ENCODE measurements at regions not wholly inside any gene's neighbourhood (a gene's known extent, or its start where the extent isn't known, plus 50 kb on each side); places are given as distances from the start of the nearest gene placed in this dataset.
A peak's percentile ranks its signal among the peaks of the same experiment; 100 is the strongest.

DNA sequence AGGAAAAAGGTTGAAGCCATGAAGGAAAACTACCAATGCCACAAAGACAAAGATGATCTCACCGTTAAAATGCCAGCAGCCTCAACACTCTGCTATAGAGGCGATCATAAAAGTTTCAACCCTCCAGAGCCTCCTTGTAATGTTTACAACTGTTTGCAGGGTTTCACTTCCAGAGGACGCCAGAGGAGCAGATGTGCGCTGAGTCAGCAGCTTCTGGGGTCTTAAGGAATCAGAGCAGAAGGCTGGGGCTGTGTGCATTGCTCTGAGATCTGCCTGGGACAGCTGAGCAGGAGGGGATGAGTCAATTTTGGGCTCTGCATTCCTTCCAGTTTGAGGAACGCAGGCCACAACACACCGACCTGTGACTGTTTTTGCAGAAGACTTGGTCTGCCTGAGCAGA lies 98.3 kb downstream of the TMEM130 start:
- H2BK120ac ChIP-seq (ENCODE audit: low read depth, low read length) = no peak overlapping the region
- no peaks in the 10 kb centered on the region for H3K36me3 ChIP-seq (ENCODE audit: control insufficient read depth in 1 of 2, insufficient read depth in 2 of 2, low read depth in 1 of 2, low read length in 2 of 2)
- peak overlapping the region; percentile 15 for H4K8ac ChIP-seq (ENCODE audit: low read length)
- H3K27ac ChIP-seq (ENCODE audit: low read length, poor library complexity, severe bottlenecking) = no peak overlapping the region
- H3K14ac ChIP-seq (ENCODE audit: low read length in 2 of 2) = no peak overlapping the region
- peak overlapping the region in 1 of 2 experiments; percentile 48 for H3K18ac ChIP-seq (ENCODE audit: low read depth in 1 of 2, low read length in 2 of 2)
- peak overlapping the region; percentile 40 for H3K9ac ChIP-seq (ENCODE audit: low read length)
- peak; percentile 65 for DNase-seq
- H3K4me2 ChIP-seq (ENCODE audit: low read length, poor library complexity, severe bottlenecking) = no peak overlapping the region
- no peak overlapping the region for H3K23ac ChIP-seq (ENCODE audit: low read length in 2 of 2)
- H2AK5ac ChIP-seq (ENCODE audit: low read length, severe bottlenecking) = no peak overlapping the region
- H3K9me3 ChIP-seq (ENCODE audit: control insufficient read depth, low read length) = no peaks in the 10 kb centered on the region
- WGBS = 2% methylated on average over 6 of the region's 6 CpGs
- peak overlapping the region in 1 of 2 experiments; percentile 31 for H3K4me3 ChIP-seq (ENCODE audit: insufficient read depth in 1 of 2, low read depth in 1 of 2, low read length in 2 of 2)
- peaks cover 3 to 17% of the 10 kb centered on the region in 2 experiments for H3K27me3 ChIP-seq (ENCODE audit: control insufficient read depth in 1 of 2, insufficient read depth in 1 of 2, low read length in 2 of 2)
- no peak overlapping the region for H2BK15ac ChIP-seq (ENCODE audit: low read depth, poor library complexity, severe bottlenecking)
- no peaks in the 10 kb centered on the region for H3K79me1 ChIP-seq (replicated peaks; ENCODE audit: low read length, poor library complexity, severe bottlenecking)
- H3K4ac ChIP-seq (ENCODE audit: low read depth in 1 of 2, low read length in 2 of 2) = no peak overlapping the region
- H2AFZ ChIP-seq (ENCODE audit: low read depth, low read length) = no peak overlapping the region
- no peaks in the 10 kb centered on the region for H3K4me1 ChIP-seq (ENCODE audit: control insufficient read depth, insufficient read depth, low read depth, low read length)
- no peak overlapping the region for H4K91ac ChIP-seq (ENCODE audit: low read length)
- H2BK12ac ChIP-seq (ENCODE audit: low read length in 2 of 2) = no peak overlapping the region
- no peak overlapping the region for H2BK5ac ChIP-seq (ENCODE audit: low read depth, low read length, poor library complexity, severe bottlenecking)

DNA sequence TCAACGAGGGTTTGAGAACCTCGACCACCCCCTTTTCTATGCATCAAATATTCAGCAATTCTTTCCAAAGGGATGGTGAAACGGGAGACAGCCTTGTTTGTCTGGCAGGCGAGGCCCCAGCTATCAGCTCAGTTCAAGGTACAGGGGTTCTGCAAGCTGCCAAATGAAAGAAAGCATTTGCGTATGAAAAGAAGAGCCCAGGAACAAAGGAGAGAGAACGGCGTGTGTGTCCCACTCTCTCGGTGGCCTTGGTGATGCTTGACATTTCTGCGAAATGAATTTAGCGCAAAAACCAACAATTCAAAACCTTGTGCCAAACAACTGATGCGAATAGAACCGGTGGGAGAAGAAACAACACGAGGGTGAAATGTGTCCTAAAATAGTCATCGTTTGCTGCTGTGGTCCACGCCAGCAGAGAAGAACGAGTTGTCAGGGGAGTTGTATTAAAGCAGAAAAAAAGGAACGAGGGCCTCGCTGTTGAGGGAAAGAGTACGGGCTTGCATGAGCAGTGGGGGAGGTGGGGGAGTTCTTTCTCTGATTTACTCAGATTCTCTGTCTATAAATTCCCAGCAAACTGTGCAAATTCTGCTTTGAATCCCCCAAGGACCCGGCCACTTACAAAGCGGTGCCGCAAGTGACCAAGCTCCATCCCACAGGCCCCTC lies 97.7 kb downstream of the TMEM130 start:
- no peak overlapping the region for H3K4ac ChIP-seq (ENCODE audit: low read depth in 1 of 2, low read length in 2 of 2)
- H2BK5ac ChIP-seq (ENCODE audit: low read depth, low read length, poor library complexity, severe bottlenecking) = no peak overlapping the region
- no peak overlapping the region for H3K4me2 ChIP-seq (ENCODE audit: low read length, poor library complexity, severe bottlenecking)
- H3K23ac ChIP-seq (ENCODE audit: low read length in 2 of 2) = no peak overlapping the region
- H3K36me3 ChIP-seq (ENCODE audit: control insufficient read depth in 1 of 2, insufficient read depth in 2 of 2, low read depth in 1 of 2, low read length in 2 of 2) = no peaks in the 10 kb centered on the region
- no peak overlapping the region for H3K18ac ChIP-seq (ENCODE audit: low read depth in 1 of 2, low read length in 2 of 2)
- H3K4me1 ChIP-seq (ENCODE audit: control insufficient read depth, insufficient read depth, low read depth, low read length) = no peaks in the 10 kb centered on the region
- H2BK15ac ChIP-seq (ENCODE audit: low read depth, poor library complexity, severe bottlenecking) = no peak overlapping the region
- peak overlapping the region in 1 of 2 experiments; percentile 31 for H3K4me3 ChIP-seq (ENCODE audit: insufficient read depth in 1 of 2, low read depth in 1 of 2, low read length in 2 of 2)
- no peaks in the 10 kb centered on the region for H3K9me3 ChIP-seq (ENCODE audit: control insufficient read depth, low read length)
- H3K27ac ChIP-seq (ENCODE audit: low read length, poor library complexity, severe bottlenecking) = no peak overlapping the region
- no peak for DNase-seq
- WGBS = 41% methylated on average over 19 of the region's 22 CpGs
- no peak overlapping the region for H4K91ac ChIP-seq (ENCODE audit: low read length)
- no peak overlapping the region for H2AFZ ChIP-seq (ENCODE audit: low read depth, low read length)
- H3K14ac ChIP-seq (ENCODE audit: low read length in 2 of 2) = no peak overlapping the region
- H3K79me1 ChIP-seq (replicated peaks; ENCODE audit: low read length, poor library complexity, severe bottlenecking) = no peaks in the 10 kb centered on the region
- H4K8ac ChIP-seq (ENCODE audit: low read length) = peak overlapping the region; percentile 15
- no peak overlapping the region for H2BK120ac ChIP-seq (ENCODE audit: low read depth, low read length)
- no peak overlapping the region for H2BK12ac ChIP-seq (ENCODE audit: low read length in 2 of 2)
- H3K27me3 ChIP-seq (ENCODE audit: control insufficient read depth in 1 of 2, insufficient read depth in 1 of 2, low read length in 2 of 2) = peaks cover 3 to 16% of the 10 kb centered on the region in 2 experiments
- no peak overlapping the region for H2AK5ac ChIP-seq (ENCODE audit: low read length, severe bottlenecking)
- peak overlapping the region; percentile 40 for H3K9ac ChIP-seq (ENCODE audit: low read length)

DNA sequence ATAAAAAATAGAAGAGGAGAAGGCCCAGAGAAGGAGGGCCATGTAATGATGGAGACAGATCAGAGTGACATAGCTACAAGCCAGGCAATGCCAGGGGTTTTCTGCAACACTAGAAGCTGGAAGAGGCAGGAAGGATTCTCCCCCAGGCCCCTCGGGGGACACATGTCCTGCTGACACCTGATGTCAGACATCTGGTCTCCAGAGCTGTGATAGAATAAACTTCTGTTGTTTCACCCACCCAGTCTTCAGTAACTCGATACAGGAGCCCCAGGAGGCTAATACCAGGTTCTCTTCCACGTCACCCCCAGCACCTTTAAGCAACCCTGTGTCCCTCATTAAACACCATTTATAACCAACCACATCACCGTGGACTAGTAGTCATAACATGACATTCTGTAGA lies 94.9 kb downstream of the TMEM130 start:
- H3K4me3 ChIP-seq (ENCODE audit: insufficient read depth in 1 of 2, low read depth in 1 of 2, low read length in 2 of 2) = no peak overlapping the region
- no peak overlapping the region for H3K14ac ChIP-seq (ENCODE audit: low read length in 2 of 2)
- no peak overlapping the region for H3K27ac ChIP-seq (ENCODE audit: low read length, poor library complexity, severe bottlenecking)
- H3K4me1 ChIP-seq (ENCODE audit: control insufficient read depth, insufficient read depth, low read depth, low read length) = no peaks in the 10 kb centered on the region
- no peak overlapping the region for H2BK120ac ChIP-seq (ENCODE audit: low read depth, low read length)
- H3K4ac ChIP-seq (ENCODE audit: low read depth in 1 of 2, low read length in 2 of 2) = no peak overlapping the region
- H2AK5ac ChIP-seq (ENCODE audit: low read length, severe bottlenecking) = no peak overlapping the region
- H3K4me2 ChIP-seq (ENCODE audit: low read length, poor library complexity, severe bottlenecking) = no peak overlapping the region
- H3K9ac ChIP-seq (ENCODE audit: low read length) = no peak overlapping the region
- H3K18ac ChIP-seq (ENCODE audit: low read depth in 1 of 2, low read length in 2 of 2) = no peak overlapping the region
- H3K9me3 ChIP-seq (ENCODE audit: control insufficient read depth, low read length) = no peaks in the 10 kb centered on the region
- WGBS = 28% methylated on average over 3 of the region's 4 CpGs
- no peaks in the 10 kb centered on the region for H3K36me3 ChIP-seq (ENCODE audit: control insufficient read depth in 1 of 2, insufficient read depth in 2 of 2, low read depth in 1 of 2, low read length in 2 of 2)
- no peak overlapping the region for H4K8ac ChIP-seq (ENCODE audit: low read length)
- H3K79me1 ChIP-seq (replicated peaks; ENCODE audit: low read length, poor library complexity, severe bottlenecking) = no peaks in the 10 kb centered on the region
- H2AFZ ChIP-seq (ENCODE audit: low read depth, low read length) = no peak overlapping the region
- peaks cover 3 to 25% of the 10 kb centered on the region in 2 experiments for H3K27me3 ChIP-seq (ENCODE audit: control insufficient read depth in 1 of 2, insufficient read depth in 1 of 2, low read length in 2 of 2)
- no peak overlapping the region for H2BK15ac ChIP-seq (ENCODE audit: low read depth, poor library complexity, severe bottlenecking)
- no peak overlapping the region for H2BK5ac ChIP-seq (ENCODE audit: low read depth, low read length, poor library complexity, severe bottlenecking)
- no peak overlapping the region for H2BK12ac ChIP-seq (ENCODE audit: low read length in 2 of 2)
- no peak overlapping the region for H4K91ac ChIP-seq (ENCODE audit: low read length)
- no peak overlapping the region for H3K23ac ChIP-seq (ENCODE audit: low read length in 2 of 2)
- no peak for DNase-seq

DNA sequence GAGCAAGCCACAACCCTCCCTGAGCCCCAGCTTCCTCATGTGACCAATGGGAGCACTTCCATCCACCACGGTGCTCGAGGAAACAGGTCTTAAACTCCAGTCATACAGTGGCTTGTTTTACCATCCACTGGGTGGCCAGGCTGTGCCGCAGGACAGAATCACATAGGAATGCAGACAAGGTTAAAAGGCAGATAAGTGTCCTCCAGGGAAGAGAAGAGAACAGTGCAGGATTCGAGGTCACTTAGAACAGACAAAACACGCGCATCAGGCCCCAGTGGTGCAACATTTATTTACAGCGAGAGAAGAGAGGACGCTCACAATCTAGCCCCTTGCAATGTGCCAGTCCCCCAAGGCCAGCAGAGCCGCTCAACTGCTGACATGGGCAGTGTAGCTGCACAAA lies 92.8 kb downstream of the TMEM130 start:
- H3K18ac ChIP-seq (ENCODE audit: low read depth in 1 of 2, low read length in 2 of 2) = no peak overlapping the region
- WGBS = 71% methylated on average over 9 of the region's 9 CpGs
- no peaks in the 10 kb centered on the region for H3K4me1 ChIP-seq (ENCODE audit: control insufficient read depth, insufficient read depth, low read depth, low read length)
- no peaks in the 10 kb centered on the region for H3K36me3 ChIP-seq (ENCODE audit: control insufficient read depth in 1 of 2, insufficient read depth in 2 of 2, low read depth in 1 of 2, low read length in 2 of 2)
- no peak overlapping the region for H2BK12ac ChIP-seq (ENCODE audit: low read length in 2 of 2)
- H3K9ac ChIP-seq (ENCODE audit: low read length) = no peak overlapping the region
- H3K14ac ChIP-seq (ENCODE audit: low read length in 2 of 2) = no peak overlapping the region
- H2BK5ac ChIP-seq (ENCODE audit: low read depth, low read length, poor library complexity, severe bottlenecking) = no peak overlapping the region
- no peak overlapping the region for H3K4me3 ChIP-seq (ENCODE audit: insufficient read depth in 1 of 2, low read depth in 1 of 2, low read length in 2 of 2)
- H3K23ac ChIP-seq (ENCODE audit: low read length in 2 of 2) = no peak overlapping the region
- no peak overlapping the region for H2AK5ac ChIP-seq (ENCODE audit: low read length, severe bottlenecking)
- DNase-seq = no peak
- H2BK15ac ChIP-seq (ENCODE audit: low read depth, poor library complexity, severe bottlenecking) = no peak overlapping the region
- no peak overlapping the region for H3K27ac ChIP-seq (ENCODE audit: low read length, poor library complexity, severe bottlenecking)
- H3K4ac ChIP-seq (ENCODE audit: low read depth in 1 of 2, low read length in 2 of 2) = no peak overlapping the region
- H3K4me2 ChIP-seq (ENCODE audit: low read length, poor library complexity, severe bottlenecking) = no peak overlapping the region
- H2AFZ ChIP-seq (ENCODE audit: low read depth, low read length) = no peak overlapping the region
- no peaks in the 10 kb centered on the region for H3K79me1 ChIP-seq (replicated peaks; ENCODE audit: low read length, poor library complexity, severe bottlenecking)
- no peak overlapping the region for H2BK120ac ChIP-seq (ENCODE audit: low read depth, low read length)
- no peak overlapping the region for H4K91ac ChIP-seq (ENCODE audit: low read length)
- H3K27me3 ChIP-seq (ENCODE audit: control insufficient read depth in 1 of 2, insufficient read depth in 1 of 2, low read length in 2 of 2) = peaks cover 0 to 25% of the 10 kb centered on the region in 2 experiments
- no peak overlapping the region for H4K8ac ChIP-seq (ENCODE audit: low read length)
- H3K9me3 ChIP-seq (ENCODE audit: control insufficient read depth, low read length) = no peaks in the 10 kb centered on the region

All from mesenchymal stem cell (in vitro differentiated cells and primary cell).